RPMI7951 (cell line): ENCODE measurements at regions not wholly inside any gene's neighbourhood (a gene's known extent, or its start where the extent isn't known, plus 50 kb on each side); places are given as distances from the start of the nearest gene placed in this dataset.
"Not testable (repeated sequence)": the region's sequence is repeated elsewhere in the genome, so short reads cannot be mapped to it uniquely, and the experiment has no call there.

Experiments
- DNase-seq: peaks from one replicate; pipeline ENCODE4 v3.0.0-alpha.2; 2012; ENCODE audit warnings: low read depth

- DNase-seq: no peak
These were observed 55.2 kb upstream of the SMARCAD1 start for GRCh38 chr4:94152466-94152865.

- DNase-seq: not testable (repeated sequence)
These were observed 52.3 kb upstream of the SMARCAD1 start for GRCh38 chr4:94155404-94155803.

GRCh38 chr4:94156826-94157225 lies 50.8 kb upstream of the SMARCAD1 start:
- no peak for DNase-seq
